HepG2 (cell line): ENCODE measurements at regions not wholly inside any gene's neighbourhood (a gene's known extent, or its start where the extent isn't known, plus 50 kb on each side); places are given as distances from the start of the nearest gene placed in this dataset.

ENCODE experiments used
- ATAC-seq: fragments of 200-7000 bp; cut with Tn5 transposase; 3 replicates; pipeline ENCODE4 v1.9.1; 2020; ENCODE audit warnings: mild to moderate bottlenecking, moderate library complexity
- BruUV-seq: library from RNA; stranded (reverse); fragments of 400-500 nt; replicated peaks from 2 replicates; lab custom pipeline; 2021; lab: Mats Ljungman, UMichigan
- CTCF ChIA-PET: fragments of 300-600 bp; formaldehyde crosslinking; extraction: SDS; loops from one replicate; lab custom pipeline; 2021; ENCODE audit warnings: low total read pairs, inconsistent platforms, low intra/inter-chr PET ratio; lab: Yijun Ruan, JAX
- POLR2A ChIA-PET: fragments of 350-600 bp; sonication (Branson Sonifier 250); formaldehyde crosslinking; loops from one replicate; lab custom pipeline; 2020; ENCODE audit warnings: antibody characterized with exemption, inconsistent platforms; lab: Yijun Ruan, JAX
- DNase-seq: peaks from one replicate; pipeline ENCODE4 v3.0.0-alpha.2; 2015; ENCODE audit warnings: low spot score
- FAIRE-seq: peaks from 3 replicates; lab custom pipeline; 2011; peaks lifted over from hg19 to GRCh38; lab: Jason Lieb, UNC
- H2AFZ ChIP-seq: one replicate; pipeline ENCODE4 v1.6.1; 2011; ENCODE audit warnings: low read length, inconsistent platforms
- H3K27ac ChIP-seq: fragments of 300-600 bp; 3 replicates; pipeline ENCODE4 v1.8.0; 2011; ENCODE audit warnings: mixed run types, mild to moderate bottlenecking, mixed read lengths, low read length, inconsistent platforms; ENCODE audit not compliant: insufficient read depth; ENCODE audit errors: extremely low read length
- H3K27me3 ChIP-seq, 2 experiments: fragments of 200-600 bp in 1 of 2; 2 replicates in 1 of 2; 3 replicates in 1 of 2; pipeline versions ENCODE4 v1.6.0 to v1.8.0; 2011; ENCODE audit warnings: low read length in 2 of 2, mild to moderate bottlenecking in 2 of 2, moderate library complexity in 2 of 2, inconsistent platforms in 1 of 2; ENCODE audit not compliant: insufficient read depth in 2 of 2, control insufficient read depth in 1 of 2
- H3K36me3 ChIP-seq, 2 experiments: fragments of 200-600 bp in 1 of 2; replicated peaks in 1 of 2; 2 replicates in 1 of 2; 3 replicates in 1 of 2; pipeline versions ENCODE4 v1.5.1 to v1.8.0; 2011; ENCODE audit warnings: low read length in 2 of 2, inconsistent platforms in 1 of 2; ENCODE audit not compliant: insufficient read depth in 2 of 2, control insufficient read depth in 1 of 2
- H3K4me1 ChIP-seq: 2 replicates; pipeline ENCODE4 v1.5.1; 2012; ENCODE audit warnings: low read length, inconsistent platforms; ENCODE audit not compliant: insufficient read depth
- H3K4me2 ChIP-seq: 2 replicates; pipeline ENCODE4 v1.6.0; 2011; ENCODE audit warnings: low read depth, low read length, inconsistent platforms
- H3K4me3 ChIP-seq, 3 experiments: fragments of 200-600 bp in 1 of 3; sonication (generic), shearing (Covaris generic) in 1 of 3; replicated peaks in 1 of 3; 2 replicates each; pipeline ENCODE4 v1.5.1; 2011 to 2016; ENCODE audit warnings: low read length in 3 of 3, inconsistent platforms in 2 of 3, low read depth in 2 of 3, mild to moderate bottlenecking in 2 of 3, control low read depth in 1 of 3, mixed read lengths in 1 of 3; ENCODE audit not compliant: insufficient read depth in 1 of 3
- H3K79me2 ChIP-seq: one replicate; pipeline ENCODE4 v1.6.1; 2011; ENCODE audit warnings: low read length, inconsistent platforms; ENCODE audit not compliant: insufficient read depth
- H3K9ac ChIP-seq: 2 replicates; pipeline ENCODE4 v1.6.0; 2011; ENCODE audit warnings: mild to moderate bottlenecking, low read depth, low read length, inconsistent platforms; ENCODE audit not compliant: insufficient read depth
- H3K9me3 ChIP-seq: 2 replicates; pipeline ENCODE4 v1.5.1; 2012; ENCODE audit warnings: mild to moderate bottlenecking, low read length
- H4K20me1 ChIP-seq: 2 replicates; pipeline ENCODE4 v1.6.0; 2011; ENCODE audit warnings: inconsistent platforms, mild to moderate bottlenecking, low read length, moderate library complexity; ENCODE audit not compliant: insufficient read depth
- MYNN ChIP-seq: sonication (generic); formaldehyde crosslinking; IDR thresholded peaks from 2 replicates; pipeline ENCODE4 v1.4.0; 2020; ENCODE audit warnings: mild to moderate bottlenecking, low read depth, missing genetic modification reagents
- PPARG ChIP-seq: conservative IDR thresholded peaks from 2 replicates; pipeline ENCODE4 v1.6.1; 2016; ENCODE audit warnings: missing biosample characterization, missing genetic modification reagents
- RARA ChIP-seq: IDR thresholded peaks from 2 replicates; pipeline ENCODE4 v1.6.1; 2016; ENCODE audit warnings: missing genetic modification reagents, missing compliant biosample characterization
- REXO4 ChIP-seq: sonication (generic); formaldehyde crosslinking; IDR thresholded peaks from 2 replicates; pipeline ENCODE4 v1.8.0; 2022; ENCODE audit warnings: missing genetic modification reagents, mild to moderate bottlenecking, borderline replicate concordance
- ZFX ChIP-seq: sonication (generic); formaldehyde crosslinking; IDR thresholded peaks from 2 replicates; pipeline ENCODE4 v1.4.0; 2020; ENCODE audit warnings: mild to moderate bottlenecking, low read depth, missing genetic modification reagents, moderate library complexity
- ZNF557 ChIP-seq: sonication (generic); formaldehyde crosslinking; IDR thresholded peaks from 2 replicates; pipeline ENCODE4 v1.4.0; 2020; ENCODE audit warnings: missing genetic modification reagents
- ZNF614 ChIP-seq: IDR thresholded peaks from 2 replicates; pipeline ENCODE4 v1.6.1; 2018; ENCODE audit warnings: missing biosample characterization, missing genetic modification reagents, inconsistent platforms, borderline replicate concordance
- ZNF678 ChIP-seq: sonication (generic); formaldehyde crosslinking; IDR thresholded peaks from 2 replicates; pipeline ENCODE4 v1.4.0; 2020; ENCODE audit warnings: mild to moderate bottlenecking, missing genetic modification reagents
- ZNF713 ChIP-seq: sonication (generic); formaldehyde crosslinking; IDR thresholded peaks from 2 replicates; pipeline ENCODE4 v1.4.0; 2020; ENCODE audit warnings: mild to moderate bottlenecking, missing genetic modification reagents
- ZNF891 ChIP-seq: sonication (generic); formaldehyde crosslinking; IDR thresholded peaks from 2 replicates; pipeline ENCODE4 v1.5.0; 2020; ENCODE audit warnings: mild to moderate bottlenecking, missing genetic modification reagents
- WGBS: methylation state at CpG from one replicate; pipeline ENCODE4 v1.1.6; 2017; ENCODE audit warnings: low lambda C conversion rate; 5-methylcytosine and 5-hydroxymethylcytosine counted together
- in situ Hi-C: cut with HindIII; loops from 2 replicates; pipeline ENCODE4 v1.10.0; 2017; ENCODE audit warnings: low pct_unique_long_range_greater_than_20kb; ENCODE audit not compliant: extremely low pct_ligation_motif_present
- intact Hi-C: fragments of 100-400 bp; cut with micrococcal nuclease; formaldehyde crosslinking; loops from one replicate; pipeline ENCODE4 v1.10.0; 2022; ENCODE audit not compliant: unreplicated experiment
- TF ChIP-seq, protein P1 (sequence below): sonication (generic); formaldehyde crosslinking; conservative IDR thresholded peaks from 2 replicates; pipeline ENCODE4 v1.8.1; 2023; ENCODE audit warnings: missing genetic modification reagents
- TF ChIP-seq, protein P2 (sequence below): sonication (generic); formaldehyde crosslinking; IDR thresholded peaks from 2 replicates; pipeline ENCODE4 v1.4.0; 2020; ENCODE audit warnings: missing genetic modification reagents
- TF ChIP-seq, protein P3 (sequence below): sonication (generic); formaldehyde crosslinking; IDR thresholded peaks from 2 replicates; pipeline ENCODE4 v1.8.1; 2023; ENCODE audit warnings: mild to moderate bottlenecking, moderate library complexity, missing genetic modification reagents

DNA sequence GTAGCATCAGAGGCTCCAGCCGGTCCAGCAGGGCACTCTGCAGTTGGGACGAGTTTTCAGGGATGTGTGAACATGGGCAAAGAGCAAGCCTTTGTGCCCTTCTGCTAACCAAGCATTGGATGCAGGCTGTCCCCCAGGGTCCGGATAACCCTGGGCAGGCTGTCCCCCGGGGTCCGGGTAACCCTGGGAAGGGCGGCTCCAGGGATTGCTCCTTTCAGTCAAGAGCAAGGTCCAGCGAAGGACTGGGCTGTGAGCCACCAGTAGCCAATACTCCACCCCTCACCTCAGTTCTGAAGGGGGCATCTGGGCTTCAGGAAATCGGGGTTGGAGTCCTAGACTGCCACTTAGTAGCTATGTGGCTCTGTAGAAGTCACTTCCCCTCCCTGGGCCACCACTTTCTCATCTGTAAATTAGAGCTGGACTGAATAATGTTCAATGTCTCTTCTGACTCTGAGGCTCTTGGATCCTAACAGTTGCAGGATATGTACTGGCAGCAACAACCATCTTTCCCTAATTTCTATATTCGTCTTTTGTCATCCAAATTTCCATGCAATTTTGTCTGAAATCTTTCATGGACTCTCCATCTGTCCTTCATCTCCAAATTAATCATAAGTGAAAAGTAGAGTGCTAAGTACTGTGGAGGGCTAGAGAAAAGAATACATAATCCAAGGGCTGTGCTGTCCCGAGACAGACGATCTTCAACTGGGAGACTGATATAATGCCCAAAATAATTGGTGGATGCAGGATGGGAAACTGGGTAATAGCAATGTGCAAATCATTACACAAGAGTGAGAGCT is 137.4 kb upstream of the NTF3 start:
- Histone ChIP-seq H3K79me2 (no peaks in the 10 kb centered on the region), H3K27me3 (no peaks in the 10 kb centered on the region; a peak in 1 of 5 replicates), H3K27ac (no peak overlapping the region), H3K9me3 (no peaks in the 10 kb centered on the region), H4K20me1 (no peaks in the 10 kb centered on the region), H2AFZ (no peak overlapping the region), H3K4me2 (no peak overlapping the region), H3K9ac (no peak overlapping the region), H3K36me3 (no peaks in the 10 kb centered on the region), H3K4me3 (no peak overlapping the region), H3K4me1 (no peaks in the 10 kb centered on the region)
- TF ChIP-seq, protein P1, sequence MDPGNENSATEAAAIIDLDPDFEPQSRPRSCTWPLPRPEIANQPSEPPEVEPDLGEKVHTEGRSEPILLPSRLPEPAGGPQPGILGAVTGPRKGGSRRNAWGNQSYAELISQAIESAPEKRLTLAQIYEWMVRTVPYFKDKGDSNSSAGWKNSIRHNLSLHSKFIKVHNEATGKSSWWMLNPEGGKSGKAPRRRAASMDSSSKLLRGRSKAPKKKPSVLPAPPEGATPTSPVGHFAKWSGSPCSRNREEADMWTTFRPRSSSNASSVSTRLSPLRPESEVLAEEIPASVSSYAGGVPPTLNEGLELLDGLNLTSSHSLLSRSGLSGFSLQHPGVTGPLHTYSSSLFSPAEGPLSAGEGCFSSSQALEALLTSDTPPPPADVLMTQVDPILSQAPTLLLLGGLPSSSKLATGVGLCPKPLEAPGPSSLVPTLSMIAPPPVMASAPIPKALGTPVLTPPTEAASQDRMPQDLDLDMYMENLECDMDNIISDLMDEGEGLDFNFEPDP = no peak
- TF ChIP-seq ZFX (no peak), MYNN (CRISPR knock-in tag) (no peak), REXO4 (no peak), ZNF891 (CRISPR knock-in tag) (no peak), ZNF713 (CRISPR knock-in tag) (no peak), ZNF557 (no peak), ZNF614 (CRISPR knock-in tag) (no peak), ZNF678 (CRISPR knock-in tag) (no peak), RARA (CRISPR knock-in tag) (no peak), PPARG (no peak)
- TF ChIP-seq, protein P2, sequence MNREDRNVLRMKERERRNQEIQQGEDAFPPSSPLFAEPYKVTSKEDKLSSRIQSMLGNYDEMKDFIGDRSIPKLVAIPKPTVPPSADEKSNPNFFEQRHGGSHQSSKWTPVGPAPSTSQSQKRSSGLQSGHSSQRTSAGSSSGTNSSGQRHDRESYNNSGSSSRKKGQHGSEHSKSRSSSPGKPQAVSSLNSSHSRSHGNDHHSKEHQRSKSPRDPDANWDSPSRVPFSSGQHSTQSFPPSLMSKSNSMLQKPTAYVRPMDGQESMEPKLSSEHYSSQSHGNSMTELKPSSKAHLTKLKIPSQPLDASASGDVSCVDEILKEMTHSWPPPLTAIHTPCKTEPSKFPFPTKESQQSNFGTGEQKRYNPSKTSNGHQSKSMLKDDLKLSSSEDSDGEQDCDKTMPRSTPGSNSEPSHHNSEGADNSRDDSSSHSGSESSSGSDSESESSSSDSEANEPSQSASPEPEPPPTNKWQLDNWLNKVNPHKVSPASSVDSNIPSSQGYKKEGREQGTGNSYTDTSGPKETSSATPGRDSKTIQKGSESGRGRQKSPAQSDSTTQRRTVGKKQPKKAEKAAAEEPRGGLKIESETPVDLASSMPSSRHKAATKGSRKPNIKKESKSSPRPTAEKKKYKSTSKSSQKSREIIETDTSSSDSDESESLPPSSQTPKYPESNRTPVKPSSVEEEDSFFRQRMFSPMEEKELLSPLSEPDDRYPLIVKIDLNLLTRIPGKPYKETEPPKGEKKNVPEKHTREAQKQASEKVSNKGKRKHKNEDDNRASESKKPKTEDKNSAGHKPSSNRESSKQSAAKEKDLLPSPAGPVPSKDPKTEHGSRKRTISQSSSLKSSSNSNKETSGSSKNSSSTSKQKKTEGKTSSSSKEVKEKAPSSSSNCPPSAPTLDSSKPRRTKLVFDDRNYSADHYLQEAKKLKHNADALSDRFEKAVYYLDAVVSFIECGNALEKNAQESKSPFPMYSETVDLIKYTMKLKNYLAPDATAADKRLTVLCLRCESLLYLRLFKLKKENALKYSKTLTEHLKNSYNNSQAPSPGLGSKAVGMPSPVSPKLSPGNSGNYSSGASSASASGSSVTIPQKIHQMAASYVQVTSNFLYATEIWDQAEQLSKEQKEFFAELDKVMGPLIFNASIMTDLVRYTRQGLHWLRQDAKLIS (CRISPR knock-in tag) = no peak
- TF ChIP-seq, protein P3, sequence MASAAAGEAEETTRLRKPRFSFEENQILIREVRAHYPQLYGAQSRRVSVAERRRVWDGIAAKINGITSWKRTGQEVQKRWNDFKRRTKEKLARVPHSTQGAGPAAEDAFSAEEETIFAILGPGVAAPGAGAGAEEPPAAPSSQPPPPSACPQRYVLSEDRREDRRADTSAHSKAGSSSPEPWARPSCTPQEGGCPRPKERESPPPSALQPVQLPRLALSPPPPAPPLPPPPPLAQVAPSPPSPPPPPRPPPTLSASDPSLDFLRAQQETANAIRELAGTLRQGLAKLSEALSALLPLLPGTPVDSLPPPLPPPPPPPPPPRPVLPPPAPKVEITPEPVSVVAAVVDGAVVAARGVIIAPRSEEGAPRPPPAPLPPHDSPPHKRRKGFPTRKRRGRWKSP (CRISPR knock-in tag) = no peak
- FAIRE-seq (no peak), ATAC-seq (no peak), DNase-seq (no peak)
- intact Hi-C loops = no loop called here
- in situ Hi-C loops = no loop called here
- CTCF ChIA-PET = no interaction called here
- under 1% methylated on average over 5 of the region's 11 CpGs for WGBS
- POLR2A ChIA-PET = no interaction called here
- BruUV-seq = no TSS peak
